ENCODE measurements at regions not wholly inside any gene's neighbourhood (a gene's known extent, or its start where the extent isn't known, plus 50 kb on each side); places are given as distances from the start of the nearest gene placed in this dataset.

GRCh38 chr9:28624771-28625170 lies 1051.5 kb upstream of the C9orf72 start:
- Histone ChIP-seq H3K27ac (ENCODE audit: low read length) (no peak overlapping the region), H3K4me3 (ENCODE audit: low read length) (no peak overlapping the region), H3K4me2 (ENCODE audit: low read length) (no peak overlapping the region), H4K20me1 (ENCODE audit: insufficient read depth, low read length) (no peaks in the 10 kb centered on the region), H2AFZ (ENCODE audit: low read depth, low read length) (no peak overlapping the region), H3K36me3 (replicated peaks; ENCODE audit: low read depth, low read length) (no peaks in the 10 kb centered on the region), H3K9ac (ENCODE audit: low read length) (no peak overlapping the region), H3K9me3 (ENCODE audit: insufficient read depth, low read length) (no peaks in the 10 kb centered on the region), H3K27me3 (ENCODE audit: low read depth, low read length) (no peaks in the 10 kb centered on the region), H3K4me1 (ENCODE audit: low read length) (no peaks in the 10 kb centered on the region), H3K79me2 (ENCODE audit: low read length) (no peaks in the 10 kb centered on the region)
- no peak for TF ChIP-seq CTCF (IDR thresholded peaks at IDR 0.05; ENCODE audit: low read depth, low read length)
- TF ChIP-seq EZH2phosphoT487 (IDR thresholded peaks at IDR 0.05; ENCODE audit: low read depth): no peak

GRCh38 chr9:28628031-28628430 lies 1054.8 kb upstream of the C9orf72 start:
- no peaks in the 10 kb centered on the region for H4K20me1 ChIP-seq (ENCODE audit: insufficient read depth, low read length)
- no peak overlapping the region for H3K4me2 ChIP-seq (ENCODE audit: low read length)
- H3K36me3 ChIP-seq (replicated peaks; ENCODE audit: low read depth, low read length): no peaks in the 10 kb centered on the region
- no peak overlapping the region for H3K9ac ChIP-seq (ENCODE audit: low read length)
- no peaks in the 10 kb centered on the region for H3K4me1 ChIP-seq (ENCODE audit: low read length)
- no peaks in the 10 kb centered on the region for H3K79me2 ChIP-seq (ENCODE audit: low read length)
- H3K9me3 ChIP-seq (ENCODE audit: insufficient read depth, low read length): no peaks in the 10 kb centered on the region
- H3K27me3 ChIP-seq (ENCODE audit: low read depth, low read length): no peaks in the 10 kb centered on the region
- TF ChIP-seq CTCF (IDR thresholded peaks at IDR 0.05; ENCODE audit: low read depth, low read length): no peak
- TF ChIP-seq EZH2phosphoT487 (IDR thresholded peaks at IDR 0.05; ENCODE audit: low read depth): no peak
- no peak overlapping the region for H3K4me3 ChIP-seq (ENCODE audit: low read length)
- no peak overlapping the region for H2AFZ ChIP-seq (ENCODE audit: low read depth, low read length)
- H3K27ac ChIP-seq (ENCODE audit: low read length): no peak overlapping the region

GRCh38 chr9:28648723-28649122 lies 1075.4 kb upstream of the C9orf72 start:
- H3K9me3 ChIP-seq (ENCODE audit: insufficient read depth, low read length): no peaks in the 10 kb centered on the region
- no peak overlapping the region for H3K9ac ChIP-seq (ENCODE audit: low read length)
- H3K4me2 ChIP-seq (ENCODE audit: low read length): no peak overlapping the region

GRCh38 chr9:28650327-28650726 lies 1077.0 kb upstream of the C9orf72 start:
- H3K9me3 ChIP-seq (ENCODE audit: insufficient read depth, low read length): no peaks in the 10 kb centered on the region
- no peaks in the 10 kb centered on the region for H4K20me1 ChIP-seq (ENCODE audit: insufficient read depth, low read length)
- TF ChIP-seq EZH2phosphoT487 (IDR thresholded peaks at IDR 0.05; ENCODE audit: low read depth): no peak
- no peak for TF ChIP-seq CTCF (IDR thresholded peaks at IDR 0.05; ENCODE audit: low read depth, low read length)
- no peaks in the 10 kb centered on the region for H3K79me2 ChIP-seq (ENCODE audit: low read length)
- H3K4me3 ChIP-seq (ENCODE audit: low read length): no peak overlapping the region
- no peaks in the 10 kb centered on the region for H3K27me3 ChIP-seq (ENCODE audit: low read depth, low read length)
- no peak overlapping the region for H2AFZ ChIP-seq (ENCODE audit: low read depth, low read length)
- no peak overlapping the region for H3K27ac ChIP-seq (ENCODE audit: low read length)
- no peak overlapping the region for H3K4me2 ChIP-seq (ENCODE audit: low read length)
- H3K9ac ChIP-seq (ENCODE audit: low read length): no peak overlapping the region
- no peaks in the 10 kb centered on the region for H3K36me3 ChIP-seq (replicated peaks; ENCODE audit: low read depth, low read length)
- H3K4me1 ChIP-seq (ENCODE audit: low read length): peaks cover 10% of the 10 kb centered on the region

More at GRCh38 chr9:28648723-28649122, 1075.4 kb upstream of the C9orf72 start:
- H3K4me3 ChIP-seq (ENCODE audit: low read length): no peak overlapping the region
- TF ChIP-seq CTCF (IDR thresholded peaks at IDR 0.05; ENCODE audit: low read depth, low read length) (peak; percentile 40), EZH2phosphoT487 (IDR thresholded peaks at IDR 0.05; ENCODE audit: low read depth) (no peak)
- no peaks in the 10 kb centered on the region for H3K27me3 ChIP-seq (ENCODE audit: low read depth, low read length)
- H3K79me2 ChIP-seq (ENCODE audit: low read length): no peaks in the 10 kb centered on the region
- no peak overlapping the region for H3K27ac ChIP-seq (ENCODE audit: low read length)
- 0 out of 2 replicates have a peak, but pooled peaks cover 5% of the 10 kb centered on the region for H3K4me1 ChIP-seq (ENCODE audit: low read length)
- H3K36me3 ChIP-seq (replicated peaks; ENCODE audit: low read depth, low read length): no peaks in the 10 kb centered on the region
- no peak overlapping the region for H2AFZ ChIP-seq (ENCODE audit: low read depth, low read length)
- H4K20me1 ChIP-seq (ENCODE audit: insufficient read depth, low read length): no peaks in the 10 kb centered on the region
